ENCODE measurements at regions not wholly inside any gene's neighbourhood (a gene's known extent, or its start where the extent isn't known, plus 50 kb on each side); places are given as distances from the start of the nearest gene placed in this dataset.

DNA sequence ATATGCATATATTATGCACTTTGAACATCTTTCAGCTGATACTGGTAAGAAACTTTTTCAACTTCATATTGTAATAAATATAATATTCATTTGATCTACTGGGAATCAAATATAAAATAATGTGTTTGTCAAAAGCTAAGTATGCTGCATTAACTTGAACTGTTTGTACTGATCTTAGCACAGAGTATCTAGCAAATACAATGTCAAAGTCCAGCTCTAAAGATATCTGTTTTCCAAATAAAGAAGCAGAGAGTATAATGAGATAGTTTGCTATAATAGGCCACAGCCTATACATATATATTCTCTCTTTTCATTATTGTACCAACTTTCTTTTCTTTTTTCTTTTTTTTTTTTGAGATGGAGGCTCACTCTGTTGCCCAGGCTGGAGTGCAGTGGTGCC lies 417.0 kb downstream of the TMEM161B start:
- no peak for DNase-seq

DNA sequence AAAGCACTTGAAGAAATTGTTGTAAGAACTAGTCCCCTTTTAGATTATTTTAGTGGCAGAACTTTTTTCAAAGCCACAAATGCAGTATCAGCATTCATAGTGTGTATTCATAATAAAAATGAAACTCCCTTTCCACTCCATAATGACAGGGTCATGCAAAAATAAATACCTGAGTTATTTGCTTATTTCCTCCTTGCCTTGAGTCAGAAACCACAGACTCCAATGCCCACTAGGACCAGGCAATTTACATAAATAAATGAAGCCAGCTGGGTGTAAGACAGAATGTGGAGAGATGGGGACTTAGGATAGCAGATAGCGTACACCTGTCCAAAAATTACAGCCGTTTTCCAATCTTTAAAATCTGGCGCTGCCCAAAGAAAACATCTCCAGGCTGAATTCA lies 417.8 kb downstream of the TMEM161B start:
- peak; percentile 80 to 82 for DNase-seq

DNA sequence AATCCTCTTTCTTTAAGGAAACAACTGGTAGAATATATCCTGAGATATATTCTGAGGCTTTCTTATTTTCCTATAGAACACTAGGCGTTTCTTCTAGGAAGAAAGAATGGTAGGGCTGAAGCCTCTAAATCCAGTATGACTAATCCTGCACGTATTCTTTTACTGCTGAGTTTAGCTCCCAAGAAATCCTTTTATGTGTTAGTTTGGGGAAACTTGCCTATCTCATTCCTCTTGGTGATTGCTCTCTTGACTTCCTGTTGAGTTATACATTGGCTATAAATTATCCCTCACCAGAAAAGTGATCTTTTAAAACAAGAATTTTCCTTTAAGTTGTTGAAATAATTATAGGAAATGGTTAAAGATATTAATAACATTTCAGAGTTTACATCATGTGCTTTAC lies 422.9 kb downstream of the TMEM161B start:
- no peak for DNase-seq

- DNase-seq = no peak
Measured at GRCh38 chr5:87844866-87845265, 423.8 kb downstream of the TMEM161B start.

- DNase-seq = no peak
Measured at GRCh38 chr5:87844449-87844848, 424.2 kb downstream of the TMEM161B start.

DNA sequence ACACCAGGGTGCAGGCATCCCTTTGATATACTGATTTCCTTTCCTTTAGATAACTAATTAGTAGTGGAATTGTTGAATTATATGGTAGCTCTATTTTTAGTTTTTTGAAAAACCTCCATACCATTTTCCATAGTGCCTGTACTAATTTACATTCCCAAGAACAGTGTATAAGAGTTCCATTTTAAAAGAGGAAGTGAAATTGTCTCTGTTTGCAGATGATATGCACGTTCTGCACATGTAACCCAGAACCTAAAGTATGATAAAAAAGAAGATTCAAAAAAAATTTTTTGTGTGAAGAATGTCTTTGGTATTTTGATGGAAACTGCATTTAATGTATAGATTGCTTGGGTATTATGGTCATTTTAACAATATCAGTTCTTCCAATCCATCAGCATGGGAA lies 424.0 kb upstream of the CCNH start:
- no peak for DNase-seq

DNA sequence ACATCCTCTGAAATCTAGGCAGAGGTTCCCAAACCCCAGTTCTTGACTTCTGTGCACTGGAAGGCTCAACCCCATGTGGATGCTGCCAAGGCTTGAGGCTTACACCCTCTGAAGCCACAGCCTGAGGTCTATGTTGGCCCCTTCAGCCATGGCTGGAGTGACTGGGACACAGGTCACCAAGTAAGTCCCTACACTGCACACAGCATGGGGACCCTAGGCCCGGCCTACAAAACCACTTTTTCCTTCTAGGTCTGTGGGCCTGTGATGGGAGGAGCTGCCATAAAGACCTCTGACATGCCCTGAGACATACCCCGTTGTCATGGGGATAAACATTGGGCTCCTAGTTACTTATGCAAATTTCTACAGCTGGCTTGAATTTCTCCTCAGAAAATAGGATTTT lies 418.8 kb upstream of the CCNH start:
- DNase-seq = no peak

DNA sequence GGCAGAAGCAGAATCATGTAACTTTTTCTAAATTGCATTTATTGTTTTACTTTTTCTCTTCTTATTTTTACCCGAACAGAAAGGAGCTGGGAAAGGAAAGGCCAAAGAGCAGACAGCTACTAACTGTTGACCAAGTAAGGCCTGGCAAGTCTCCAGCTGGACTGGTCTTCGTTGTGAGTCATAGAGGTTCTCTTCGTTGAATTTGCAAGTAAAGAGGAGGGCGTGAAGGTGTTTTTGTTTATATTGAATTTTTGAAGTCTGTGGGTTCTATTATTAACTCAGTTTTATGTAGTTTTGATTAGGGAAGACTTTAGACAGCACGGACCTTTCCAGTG lies 416.5 kb upstream of the CCNH start:
- no peak for DNase-seq

GRCh38 chr5:87828545-87829216 lies 416.0 kb upstream of the CCNH start:
- DNase-seq = no peak

GRCh38 chr5:87827539-87827938 lies 414.8 kb upstream of the CCNH start:
- no peak for DNase-seq

DNA sequence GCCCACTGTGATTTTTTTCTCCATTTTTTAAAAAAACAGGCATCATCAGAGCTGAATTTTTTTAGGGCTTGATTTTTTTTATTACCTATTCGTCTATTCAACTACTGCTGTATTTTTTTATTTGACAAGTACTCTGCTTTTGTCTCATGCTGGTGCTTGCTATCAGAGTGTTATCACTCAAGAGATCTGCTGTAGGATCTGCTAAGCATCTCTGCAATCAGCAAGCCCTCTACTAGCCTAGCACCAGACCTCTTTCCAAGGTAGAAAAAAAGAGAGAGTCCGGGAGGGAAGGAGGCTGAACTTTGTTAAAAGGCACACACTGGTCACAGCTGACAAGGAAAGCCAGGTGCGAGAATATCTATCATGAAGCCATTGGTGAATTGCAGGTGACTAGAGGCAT lies 413.8 kb upstream of the CCNH start:
- no peak for DNase-seq

DNA sequence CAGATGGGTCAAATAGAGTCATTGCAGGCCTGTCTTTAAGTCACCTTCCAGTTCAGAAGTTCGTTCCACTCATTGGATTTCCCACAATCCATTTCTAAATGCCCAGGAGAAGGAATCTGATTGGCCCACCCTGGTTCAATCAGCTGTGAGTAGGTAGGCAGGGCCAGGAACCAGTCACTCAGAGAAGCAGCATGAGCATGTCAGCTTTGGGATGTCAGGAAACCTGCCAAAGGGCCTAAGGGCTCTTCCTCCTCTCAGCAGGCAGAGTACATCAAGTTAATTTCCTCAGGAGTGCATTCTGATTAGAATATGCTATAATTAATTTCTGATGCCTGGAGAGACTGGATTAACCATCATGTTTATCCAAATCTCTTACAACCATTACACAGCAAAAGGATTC lies 412.9 kb upstream of the CCNH start:
- no peak for DNase-seq

DNA sequence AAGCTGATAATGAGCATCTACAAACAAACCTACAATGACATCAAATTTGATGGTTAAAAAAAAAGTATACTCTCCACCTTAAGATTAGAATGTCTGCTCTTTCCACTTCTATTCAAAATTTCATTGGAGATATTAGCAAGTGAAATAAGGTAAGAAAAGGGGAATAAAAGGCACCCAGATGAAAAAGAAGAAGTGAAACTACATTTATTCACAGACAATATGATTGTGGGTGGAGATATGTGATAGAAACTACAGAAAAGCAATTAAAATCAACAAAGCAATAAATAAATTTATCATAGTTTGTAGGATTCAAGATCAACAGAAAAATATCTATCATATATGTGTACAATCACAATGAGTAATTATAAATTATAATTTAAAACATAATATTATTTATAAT lies 395.1 kb upstream of the CCNH start:
- DNase-seq = no peak

GRCh38 chr5:87803352-87803751 lies 390.6 kb upstream of the CCNH start:
- DNase-seq = no peak

DNA sequence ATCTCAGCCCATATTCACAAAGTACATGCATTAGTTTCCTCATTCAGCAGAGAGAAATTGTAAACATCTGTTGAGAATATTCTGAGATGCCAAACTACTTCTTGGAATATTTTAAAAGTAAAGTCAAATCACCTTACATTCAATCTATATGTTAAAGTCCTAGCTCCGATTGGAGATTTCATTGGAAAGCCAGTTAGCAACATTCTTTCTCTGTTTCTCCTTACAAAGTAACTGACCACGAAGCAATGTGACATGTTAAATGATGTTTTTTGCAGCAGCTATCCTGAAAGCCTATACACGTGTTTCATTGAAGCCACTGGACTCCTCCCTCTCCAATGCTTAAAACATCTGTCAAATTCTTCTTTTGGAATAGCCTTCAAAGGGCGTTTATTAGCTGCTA lies 379.1 kb upstream of the CCNH start:
- no peak for DNase-seq

DNA sequence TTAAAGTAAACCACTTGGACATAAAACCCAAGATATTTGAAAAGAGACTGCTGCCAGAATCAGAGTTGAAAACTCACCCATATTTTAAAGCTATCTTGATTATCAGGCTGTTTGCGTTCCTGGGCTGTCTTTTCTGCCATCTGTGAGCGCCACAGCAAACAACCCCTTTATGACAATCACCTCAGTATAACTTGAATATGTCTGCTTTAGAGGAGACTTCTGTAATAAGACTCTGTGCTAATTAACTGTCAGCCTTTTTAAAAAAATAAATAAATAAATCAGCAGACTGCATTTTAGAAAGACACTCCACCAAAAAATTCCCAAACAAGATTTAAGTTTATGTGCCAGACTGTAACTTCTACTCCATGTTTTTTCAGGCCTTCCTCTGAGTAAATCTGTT lies 375.7 kb upstream of the CCNH start:
- DNase-seq = no peak

DNA sequence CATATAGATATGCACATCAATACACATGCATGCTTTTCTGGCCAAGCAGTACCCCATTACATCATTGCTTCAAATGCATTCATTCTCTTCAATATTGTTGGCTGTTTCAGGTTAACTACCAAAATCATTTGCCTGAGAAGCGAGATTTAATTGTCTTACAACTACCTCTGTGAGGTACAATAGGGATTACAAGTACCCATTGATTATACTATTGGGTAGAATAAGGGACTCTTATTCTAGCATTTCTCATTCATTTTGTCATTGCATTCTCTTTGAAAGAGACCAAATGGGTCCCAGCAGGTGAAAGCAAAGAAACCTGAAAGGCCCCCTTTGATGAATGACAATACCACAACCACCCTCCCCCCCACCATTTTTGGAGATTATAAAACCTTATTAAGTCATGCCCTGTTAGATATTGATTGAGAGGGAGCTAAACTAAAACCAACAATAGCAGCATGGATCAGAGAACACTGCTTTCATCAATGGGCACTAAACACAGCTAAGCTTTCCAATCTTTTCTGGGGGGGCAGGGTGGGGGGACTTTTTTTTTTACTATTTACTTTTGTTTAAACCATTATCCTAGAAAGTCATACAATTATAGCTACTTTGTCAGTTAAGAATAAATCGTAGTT lies 375.0 kb upstream of the CCNH start:
- DNase-seq = no peak

- DNase-seq = no peak
Measured at GRCh38 chr5:87787086-87787485, 374.4 kb upstream of the CCNH start.

DNA sequence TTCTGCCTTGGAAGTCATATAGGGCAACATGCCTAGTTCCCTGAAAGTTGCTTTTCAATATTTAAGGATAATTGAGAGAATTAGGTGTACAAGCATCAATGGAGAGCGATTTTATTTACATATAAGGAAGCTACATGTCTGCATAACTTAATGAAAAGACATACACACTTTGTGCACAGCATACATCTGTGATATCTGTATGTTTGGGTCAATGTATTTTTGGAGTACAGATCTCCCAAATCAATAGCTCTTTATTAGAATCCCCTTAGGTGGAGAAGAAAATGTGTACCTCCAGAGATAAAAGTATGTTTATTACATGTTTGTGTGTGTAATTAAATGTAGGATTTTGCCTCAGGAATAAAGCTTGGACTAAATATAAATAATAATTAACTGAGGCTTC lies 373.7 kb upstream of the CCNH start:
- no peak for DNase-seq

- no peak for DNase-seq
Measured at GRCh38 chr5:87785554-87786335, 373.0 kb upstream of the CCNH start.

DNA sequence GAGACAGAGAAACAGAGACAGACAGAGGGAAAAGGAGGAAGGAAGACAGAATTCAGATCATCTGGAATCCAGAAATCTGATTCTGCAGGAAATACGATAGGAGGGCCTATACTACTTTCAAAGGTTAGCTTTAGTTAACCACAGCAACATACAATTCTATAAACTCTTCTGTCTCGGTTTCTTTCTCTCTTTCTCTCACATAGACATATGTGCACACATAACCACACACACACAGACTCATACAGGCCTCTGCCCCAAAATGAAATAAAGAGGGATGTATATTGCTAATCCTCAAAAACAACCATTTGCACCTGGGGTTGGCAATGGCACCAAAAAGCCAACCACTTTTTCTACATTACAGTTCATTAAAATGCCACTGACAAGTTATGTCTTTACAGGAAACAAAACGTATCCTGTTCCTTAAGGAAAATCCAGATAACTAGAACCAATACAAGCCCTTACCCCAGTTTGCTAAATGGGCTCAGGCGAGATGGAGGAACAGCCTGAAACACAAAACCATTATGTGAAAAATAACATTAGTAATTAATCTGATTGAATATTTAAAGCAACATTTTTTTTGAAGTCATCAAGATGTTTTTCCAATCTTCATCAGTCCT lies 372.3 kb upstream of the CCNH start:
- no peak for DNase-seq

DNA sequence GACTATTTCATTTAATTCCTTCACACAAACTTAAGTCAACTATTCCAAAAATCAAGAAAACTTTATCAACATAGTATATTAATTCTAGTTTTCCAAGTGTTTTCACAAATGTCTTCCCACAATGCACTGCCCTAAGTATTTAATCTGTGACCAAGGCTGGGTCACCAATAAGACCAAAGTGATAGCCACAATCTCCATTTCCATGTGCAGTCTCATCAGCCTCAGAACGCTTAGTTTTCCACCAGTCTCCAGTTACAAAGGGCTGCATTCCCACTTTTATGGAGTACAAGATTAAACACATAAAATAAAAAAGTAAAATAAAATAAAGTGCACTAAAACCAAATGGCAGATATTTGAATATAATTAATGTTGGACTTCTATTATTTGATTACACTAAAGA lies 371.6 kb upstream of the CCNH start:
- no peak for DNase-seq

- no peak for DNase-seq
Measured at GRCh38 chr5:87782916-87783315, 370.2 kb upstream of the CCNH start.

DNA sequence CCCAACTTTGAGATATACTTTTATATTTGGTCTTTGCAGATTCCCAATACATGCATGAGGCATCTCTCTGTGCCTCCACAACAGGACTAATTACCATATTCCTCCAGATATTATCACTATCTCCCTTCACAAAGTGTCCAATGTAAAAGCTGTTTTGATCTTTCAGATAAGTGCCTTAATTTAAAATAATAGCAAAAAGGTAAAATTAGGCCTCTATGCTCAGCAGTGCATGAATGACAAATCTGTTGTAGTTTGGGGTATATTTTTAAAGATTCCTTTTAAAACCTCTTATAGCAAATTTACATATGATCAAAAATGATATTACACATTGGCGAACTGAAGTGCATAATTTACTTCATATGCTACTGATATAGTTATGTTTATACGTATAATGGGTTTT lies 369.2 kb upstream of the CCNH start:
- no peak for DNase-seq
